ENCODE measurements at regions not wholly inside any gene's neighbourhood (a gene's known extent, or its start where the extent isn't known, plus 50 kb on each side); places are given as distances from the start of the nearest gene placed in this dataset.
A peak's percentile ranks its signal among the peaks of the same experiment; 100 is the strongest.

DNA sequence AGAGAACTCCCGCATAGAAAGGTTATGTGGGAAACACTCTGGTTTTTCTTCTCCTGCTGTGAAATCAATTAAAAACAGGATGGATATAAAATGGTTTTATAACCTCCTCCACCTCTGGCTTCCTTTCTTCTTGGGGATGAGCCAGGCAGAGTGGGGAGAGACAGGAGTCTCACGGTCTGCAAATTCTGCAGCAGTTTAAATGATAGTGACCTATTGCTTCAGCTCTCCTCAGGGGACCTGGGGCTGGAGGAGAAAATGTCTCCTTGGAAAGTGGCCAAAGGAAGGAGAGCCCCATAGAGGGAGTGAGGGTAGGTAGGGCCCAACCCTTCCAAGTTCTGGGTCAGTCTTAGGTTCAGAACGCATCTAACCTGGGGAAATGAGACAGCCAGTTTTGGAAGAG lies 118.8 kb downstream of the MTX3 start:
- no peak for DNase-seq (ENCODE audit: extremely low spot score, insufficient read length, low read depth)
- FAIRE-seq, result no peak

DNA sequence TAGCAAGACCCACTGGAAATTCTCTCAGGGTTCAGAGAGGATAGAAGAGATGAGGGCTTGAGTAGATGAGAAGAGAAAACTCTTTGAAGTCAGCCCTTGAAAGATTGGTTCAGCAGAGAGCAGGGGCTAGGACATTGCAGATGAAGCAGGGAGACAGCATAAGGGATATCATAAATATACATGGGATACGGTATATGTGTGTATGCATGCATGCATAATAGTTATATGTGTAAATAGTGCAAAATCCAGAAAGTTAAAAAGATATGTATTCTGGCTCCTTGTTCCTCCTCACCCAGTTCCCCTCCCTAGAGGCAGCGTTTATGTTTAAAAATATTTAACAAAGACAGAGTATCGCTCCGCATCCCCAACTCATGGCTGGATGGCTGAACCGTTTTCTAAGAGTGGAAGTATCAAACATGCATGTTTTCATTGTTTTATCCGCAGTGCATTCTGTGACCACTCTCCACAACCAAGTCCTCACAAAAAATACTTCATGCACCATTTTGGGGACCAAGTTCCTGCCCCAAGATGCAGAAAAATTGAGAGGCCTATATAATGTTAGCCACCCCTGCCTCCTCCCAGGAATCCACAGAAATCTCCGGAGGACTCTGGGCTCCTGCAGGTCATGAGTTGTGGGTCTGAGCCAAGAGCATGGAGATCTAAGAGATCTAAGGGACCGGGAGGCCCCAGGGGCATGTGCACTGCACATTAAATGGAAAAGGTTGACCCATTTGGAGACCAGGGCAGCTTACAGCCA lies 119.5 kb downstream of the MTX3 start:
- FAIRE-seq (no peak), DNase-seq (ENCODE audit: extremely low spot score, insufficient read length, low read depth) (no peak)

DNA sequence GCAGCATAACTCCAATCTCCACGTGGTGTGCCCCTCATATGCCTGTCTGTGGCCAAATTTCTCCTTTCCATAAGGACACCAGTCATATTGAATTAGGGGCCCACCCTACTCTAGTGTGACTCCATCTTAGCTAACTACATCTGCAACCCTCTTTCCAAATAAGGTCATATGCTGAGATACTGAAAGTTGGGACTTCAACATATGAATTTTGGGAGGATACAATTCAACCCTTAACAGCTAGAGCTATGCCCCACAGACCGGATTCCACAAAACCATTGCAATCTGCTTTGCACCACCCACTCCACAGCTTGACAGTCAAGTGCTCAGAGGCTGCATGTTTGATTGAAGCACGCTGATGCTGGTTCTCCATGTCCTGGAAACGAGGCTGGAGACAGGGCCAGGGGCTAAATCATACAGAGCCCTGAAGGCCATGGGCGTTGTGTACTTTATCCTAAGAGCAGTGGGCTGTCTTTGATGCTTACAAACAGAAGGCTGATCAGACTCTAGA lies 122.8 kb downstream of the MTX3 start:
- no peak for DNase-seq (ENCODE audit: extremely low spot score, insufficient read length, low read depth)
- no peak for FAIRE-seq

GRCh38 chr5:79865579-79865978 lies 125.5 kb downstream of the MTX3 start:
- no peak for FAIRE-seq
- DNase-seq (ENCODE audit: extremely low spot score, insufficient read length, low read depth), result no peak

GRCh38 chr5:79864364-79864763 lies 126.7 kb downstream of the MTX3 start:
- FAIRE-seq (no peak), DNase-seq (ENCODE audit: extremely low spot score, insufficient read length, low read depth) (no peak)

DNA sequence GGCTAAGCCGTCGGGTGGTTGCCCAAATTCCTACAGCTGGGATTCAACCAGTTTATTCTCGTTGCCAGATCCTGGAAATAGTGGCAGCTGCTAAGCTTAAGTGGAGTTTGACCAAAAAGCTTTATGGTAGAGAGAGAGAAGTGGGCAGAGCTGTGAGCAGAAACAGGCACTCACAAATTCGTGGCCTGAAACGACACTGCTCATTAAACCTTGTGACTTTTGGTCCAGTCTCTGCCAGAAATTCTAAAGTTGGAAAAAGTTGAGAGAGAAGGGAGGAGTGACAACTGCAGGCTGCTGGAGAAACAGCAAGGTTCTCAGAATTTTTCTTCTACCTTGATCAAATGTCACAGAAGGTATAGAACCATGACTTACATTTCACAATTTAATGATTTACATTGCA lies 131.5 kb downstream of the MTX3 start:
- DNase-seq (ENCODE audit: extremely low spot score, insufficient read length, low read depth), result no peak
- no peak for FAIRE-seq

DNA sequence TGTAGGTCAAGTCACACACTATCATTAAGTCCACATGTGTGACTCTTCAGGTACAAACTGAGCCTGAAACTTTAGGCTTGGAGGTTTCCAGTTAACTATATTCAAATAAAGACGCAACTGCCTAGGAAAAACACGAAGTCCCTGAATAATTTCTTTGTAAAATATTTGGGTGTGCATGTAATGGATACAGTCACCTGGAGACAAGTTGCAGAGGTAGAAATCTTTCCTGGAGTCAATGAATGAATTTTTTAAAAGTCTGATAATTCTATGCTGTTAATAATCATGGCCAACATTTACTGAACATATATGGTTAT lies 132.7 kb downstream of the MTX3 start:
- DNase-seq (ENCODE audit: extremely low spot score, insufficient read length, low read depth) (no peak), FAIRE-seq (no peak)

DNA sequence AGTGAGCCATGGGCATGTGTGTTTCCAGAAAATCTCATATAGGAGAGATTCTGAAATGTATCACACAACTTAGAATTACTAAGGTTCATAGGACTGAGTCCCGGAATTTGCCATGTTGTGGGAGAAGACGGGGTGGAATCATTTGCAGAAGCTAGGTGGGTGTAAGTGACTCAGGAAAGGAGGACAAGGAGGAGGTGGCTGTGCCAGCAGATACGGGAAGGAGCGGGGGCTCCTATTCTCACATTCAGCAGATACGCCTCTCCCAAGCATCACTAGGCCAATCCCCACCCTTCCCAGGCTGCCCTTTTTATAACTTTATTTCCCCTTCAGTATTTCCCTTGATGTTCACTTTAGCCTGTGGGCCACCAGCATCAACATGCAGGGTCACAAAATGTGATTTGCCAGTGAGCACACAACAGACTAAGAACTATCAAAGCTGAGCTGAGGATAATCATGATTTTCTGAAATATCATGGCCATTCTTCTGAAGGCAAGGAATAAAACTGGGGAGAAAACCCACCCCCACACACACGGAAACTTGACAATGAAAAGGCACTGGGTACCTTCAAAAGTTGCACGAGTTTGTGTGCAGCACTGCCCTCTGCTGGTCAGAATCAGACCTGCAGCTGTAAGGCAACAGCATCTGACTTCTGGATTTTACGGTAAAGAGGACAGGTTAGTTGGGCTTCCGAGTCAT lies 133.2 kb downstream of the MTX3 start:
- DNase-seq (ENCODE audit: extremely low spot score, insufficient read length, low read depth) (peak; percentile 32), FAIRE-seq (peak; percentile 78)

- no peak for FAIRE-seq
- no peak for DNase-seq (ENCODE audit: extremely low spot score, insufficient read length, low read depth)
Measured at GRCh38 chr5:79856456-79857055, 134.5 kb downstream of the MTX3 start.

DNA sequence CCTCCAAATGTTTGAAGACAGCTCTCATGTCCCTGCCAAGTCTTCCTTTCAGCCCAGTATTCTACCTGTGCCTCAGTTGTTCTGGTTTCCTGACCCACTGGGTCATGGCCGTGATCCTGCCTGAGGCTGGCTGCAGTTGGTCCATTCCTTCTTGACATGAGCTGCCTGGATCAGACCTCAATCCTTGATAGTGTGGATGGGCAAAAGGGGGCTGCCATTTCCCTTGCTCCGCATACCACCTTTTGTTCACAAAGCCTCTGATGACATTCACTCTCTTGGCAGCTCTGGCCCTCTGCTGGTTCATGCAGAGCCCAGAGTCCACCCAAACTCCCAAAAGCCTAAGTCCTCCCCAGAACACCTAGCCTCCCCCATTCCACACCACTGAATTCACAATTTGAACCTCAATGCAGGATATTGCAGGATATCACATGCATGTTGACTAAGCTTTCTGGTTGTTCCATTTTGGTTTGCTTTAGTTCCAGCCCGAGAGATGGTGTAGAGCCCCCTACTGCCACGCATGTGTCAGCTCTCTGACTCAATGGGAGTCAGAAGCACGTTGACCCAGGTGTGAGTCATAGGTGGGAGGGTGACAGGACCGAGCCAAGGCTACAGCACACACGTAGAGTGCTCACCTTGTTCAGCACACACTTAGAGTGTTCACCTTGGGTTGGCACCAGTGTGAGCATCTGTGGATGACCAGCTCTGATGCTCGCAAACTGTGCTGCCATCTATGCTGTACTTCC lies 137.2 kb downstream of the MTX3 start:
- FAIRE-seq, result no peak

GRCh38 chr5:79853028-79853427 lies 138.0 kb downstream of the MTX3 start:
- FAIRE-seq, result no peak
- no peak for DNase-seq (ENCODE audit: extremely low spot score, insufficient read length, low read depth)

More for the DNA sequence above, 137.2 kb downstream of the MTX3 start:
- DNase-seq (ENCODE audit: extremely low spot score, insufficient read length, low read depth), result no peak

- FAIRE-seq (no peak), DNase-seq (ENCODE audit: extremely low spot score, insufficient read length, low read depth) (no peak)
Measured at GRCh38 chr5:79851391-79851863, 139.6 kb downstream of the MTX3 start.

GRCh38 chr5:79850941-79851340 lies 140.1 kb downstream of the MTX3 start:
- FAIRE-seq (no peak), DNase-seq (ENCODE audit: extremely low spot score, insufficient read length, low read depth) (no peak)

DNA sequence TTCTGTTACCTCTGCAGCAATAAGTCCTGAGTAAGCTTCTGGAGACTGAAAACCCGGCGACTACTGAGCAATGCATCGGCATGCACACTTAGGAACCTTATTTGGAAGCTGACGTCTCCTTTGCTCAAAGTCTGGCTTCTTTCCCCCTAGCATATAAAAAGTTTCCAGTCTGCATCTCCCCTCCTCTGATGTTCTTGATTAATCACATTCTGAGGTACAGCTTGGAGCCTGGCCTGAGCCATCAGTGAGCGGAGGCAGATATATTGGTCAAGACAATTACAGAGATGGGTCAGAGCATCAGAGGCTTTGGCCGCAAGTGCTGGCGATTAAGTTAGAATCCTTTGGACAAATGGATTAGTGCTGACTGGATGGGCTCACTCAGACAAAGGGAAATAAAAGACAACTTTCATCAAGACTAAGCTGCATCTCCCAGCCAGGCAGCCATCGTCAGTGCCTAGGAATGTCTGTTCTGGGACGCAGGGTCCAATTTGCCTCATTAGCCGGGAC lies 140.7 kb downstream of the MTX3 start:
- DNase-seq (ENCODE audit: extremely low spot score, insufficient read length, low read depth), result no peak
- no peak for FAIRE-seq

DNA sequence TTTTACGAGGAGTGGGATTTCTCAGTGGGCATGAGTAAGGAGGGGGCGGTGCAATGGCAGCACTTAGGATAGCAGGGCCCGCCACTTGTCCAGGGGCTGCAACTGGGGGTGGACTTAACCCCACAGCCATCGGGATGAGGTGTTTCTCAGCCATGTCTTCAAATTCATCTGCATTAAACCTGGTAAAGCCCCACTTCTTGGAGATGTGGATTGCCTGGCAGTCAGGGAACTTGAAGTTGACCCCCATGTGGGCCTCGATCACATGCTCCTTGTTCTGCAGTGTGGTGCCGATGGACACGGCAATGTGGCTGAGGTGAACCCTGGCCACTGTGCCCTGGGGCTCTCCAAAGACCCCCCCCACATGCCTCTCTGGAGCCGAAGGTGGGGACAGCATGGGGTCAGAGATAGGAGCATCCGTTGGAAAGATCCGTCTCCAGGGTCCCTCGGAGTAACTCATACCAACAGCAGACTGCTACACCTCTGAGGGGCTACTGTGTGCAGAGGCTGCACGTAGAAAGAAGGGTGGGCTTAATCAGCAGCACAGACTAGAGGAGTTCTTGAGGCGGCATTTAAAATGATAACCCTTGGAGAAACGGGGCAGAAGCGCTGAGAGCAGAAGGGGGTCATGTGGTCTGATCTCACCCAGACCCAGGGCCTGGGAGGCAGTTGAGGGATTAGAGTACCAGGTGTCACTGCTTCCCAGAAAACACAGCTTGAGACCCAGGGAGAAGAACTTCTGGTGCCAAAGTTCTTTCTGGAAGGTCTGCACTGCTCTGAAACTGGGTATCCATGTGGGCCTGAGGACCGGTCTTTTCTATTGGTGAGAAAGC lies 141.4 kb downstream of the MTX3 start:
- DNase-seq (ENCODE audit: extremely low spot score, insufficient read length, low read depth), result no peak
- no peak for FAIRE-seq
